Activated CD8-positive, alpha-beta memory T cell treated with anti-CD3 and anti-CD28 coated beads for 1 hour (primary cell): ENCODE measurements at regions not wholly inside any gene's neighbourhood (a gene's known extent, or its start where the extent isn't known, plus 50 kb on each side); places are given as distances from the start of the nearest gene placed in this dataset.

Experiments used
- DNase-seq, 2 donors: peaks; one replicate each; pipeline ENCODE4 v3.0.0-alpha.2; 2020; ENCODE audit warnings: low read depth in 1 of 2; ENCODE audit errors: extremely low read depth in 1 of 2

- no peak for DNase-seq
These were observed 359.2 kb downstream of the KCTD12 start for GRCh38 chr13:76527041-76527440.

DNA sequence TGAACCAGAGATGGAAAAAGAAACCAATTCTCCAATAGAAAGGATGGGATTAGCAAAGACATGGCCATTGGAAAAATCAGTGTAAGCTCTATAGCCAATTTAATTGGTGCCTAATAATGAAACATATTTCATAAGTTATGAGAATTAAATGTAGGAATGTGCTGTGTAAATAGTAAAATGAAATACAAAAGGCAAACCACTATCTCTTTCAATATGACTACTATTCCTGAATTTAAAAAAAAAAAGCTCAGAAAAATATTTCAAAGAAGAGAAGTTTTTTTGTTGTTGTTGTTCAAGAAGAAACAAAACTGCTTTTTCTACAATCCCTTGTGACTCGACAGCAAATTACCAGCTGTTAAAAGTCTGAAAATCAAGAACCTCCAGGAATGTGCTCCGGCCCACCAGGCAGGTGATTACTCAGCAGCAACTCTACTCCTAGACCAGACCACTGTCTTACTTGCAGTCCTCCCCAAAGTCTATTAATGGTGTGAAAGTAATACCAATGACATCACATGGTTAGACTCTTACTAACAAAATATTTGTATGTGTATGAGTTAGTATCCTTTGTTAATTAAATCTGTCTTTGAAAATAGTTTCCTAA is 362.4 kb downstream of the KCTD12 start:
- DNase-seq, result no peak

- DNase-seq, result no peak
These were observed 364.0 kb downstream of the KCTD12 start for GRCh38 chr13:76522083-76522755.

DNA sequence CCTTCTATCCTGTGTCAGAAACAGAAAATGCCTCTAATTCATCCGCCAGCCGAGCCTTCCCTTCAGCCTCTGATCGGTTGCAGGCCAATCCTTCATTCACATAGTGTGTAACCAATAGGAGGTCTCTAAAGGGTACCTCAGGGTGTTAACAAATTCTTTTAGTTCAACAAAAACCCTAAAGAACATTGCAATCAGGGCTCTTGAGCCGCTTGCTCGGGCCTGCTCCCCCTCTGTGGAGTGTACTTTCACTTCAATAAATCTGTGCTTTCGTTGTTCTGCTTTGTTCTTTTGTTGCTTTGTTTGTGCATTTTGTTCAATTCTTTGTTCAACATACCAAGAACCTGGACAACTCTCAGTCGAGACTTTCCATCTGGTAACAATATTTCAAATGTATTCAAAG is 366.5 kb downstream of the KCTD12 start:
- no peak for DNase-seq

GRCh38 chr13:76516586-76516985 is 369.6 kb downstream of the KCTD12 start:
- no peak for DNase-seq

DNA sequence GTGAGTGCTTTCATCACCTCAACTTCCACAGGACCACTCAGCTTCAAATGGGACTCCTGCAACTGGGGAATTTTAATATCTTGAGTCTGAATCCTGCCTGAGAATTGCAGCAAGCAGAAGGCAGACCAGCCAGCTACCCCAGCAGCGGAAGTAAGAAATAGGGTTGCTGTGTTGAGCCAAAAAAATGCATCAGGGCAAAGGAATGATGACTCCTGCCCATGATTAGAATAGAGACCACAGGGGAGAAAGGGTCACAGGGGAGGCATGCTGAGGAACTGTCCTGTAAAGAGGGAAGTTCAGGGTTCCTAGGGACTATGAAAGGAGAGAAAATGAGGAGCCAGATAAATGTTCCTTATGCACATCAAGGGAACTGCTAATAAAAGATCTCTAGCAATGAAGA is 370.2 kb downstream of the KCTD12 start:
- DNase-seq, result no peak

DNA sequence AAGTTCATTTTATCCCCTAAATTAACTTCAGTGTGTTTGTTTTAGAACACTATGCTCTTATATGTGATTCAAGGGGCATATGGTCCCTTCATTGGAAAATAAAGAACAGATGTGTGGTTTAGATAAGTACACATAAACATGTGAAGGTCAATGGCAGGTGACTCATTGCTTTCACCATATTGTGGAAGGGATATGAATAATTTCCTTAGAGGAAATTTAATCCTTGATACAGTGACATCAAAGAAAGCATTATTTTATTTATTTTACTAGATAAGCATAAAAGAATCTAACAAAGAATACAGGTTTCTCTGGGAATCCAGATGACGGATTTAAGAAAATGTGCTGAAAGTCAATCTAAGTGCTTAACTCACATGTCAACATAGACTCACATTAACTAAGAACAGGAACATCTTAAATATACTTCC is 373.5 kb downstream of the KCTD12 start:
- DNase-seq, result no peak

DNA sequence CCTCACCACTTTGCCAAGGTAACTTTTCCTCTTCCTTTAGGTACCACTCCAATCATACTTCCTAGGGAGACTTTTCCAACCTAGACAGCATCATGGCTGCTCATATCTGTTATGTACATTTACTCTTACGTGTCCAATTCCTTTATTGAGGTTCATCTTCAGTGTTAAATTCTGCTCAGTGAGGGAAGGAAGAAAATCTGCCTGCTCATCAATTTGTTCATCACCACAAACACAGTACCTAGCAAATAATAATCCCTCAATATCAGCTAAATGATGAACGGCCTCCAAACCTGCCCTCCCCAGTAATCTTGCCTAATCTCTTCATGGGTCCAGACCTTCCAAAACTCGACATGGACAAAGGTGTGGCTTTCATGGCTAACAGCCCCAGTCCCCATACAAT is 380.8 kb downstream of the KCTD12 start:
- no peak for DNase-seq

GRCh38 chr13:76503766-76504165 is 382.4 kb downstream of the KCTD12 start:
- no peak for DNase-seq

DNA sequence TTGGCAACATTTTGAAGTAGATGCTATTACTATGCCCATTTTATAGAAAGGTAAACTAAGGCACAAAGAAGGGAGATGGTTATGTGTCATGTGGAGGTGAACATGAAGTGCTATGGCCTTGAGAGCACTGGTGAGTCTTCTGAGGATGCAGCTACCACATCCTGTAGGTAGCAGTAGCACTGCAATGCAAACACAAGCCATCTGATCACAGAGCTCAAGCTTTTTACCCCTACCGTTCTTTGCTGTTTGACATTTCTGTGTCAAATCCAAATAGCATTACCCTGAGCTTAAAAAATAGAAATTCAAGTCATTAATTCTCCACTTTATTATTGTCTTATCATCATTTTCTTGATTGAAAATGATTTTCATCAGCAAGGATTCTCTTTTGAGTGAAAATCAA is 382.9 kb downstream of the KCTD12 start:
- DNase-seq, result no peak

- no peak for DNase-seq
These were observed 385.3 kb downstream of the KCTD12 start for GRCh38 chr13:76500894-76501293.

GRCh38 chr13:76499891-76500290 is 386.3 kb downstream of the KCTD12 start:
- DNase-seq, result no peak

- no peak for DNase-seq
These were observed 396.9 kb downstream of the KCTD12 start for GRCh38 chr13:76489274-76489673.

DNA sequence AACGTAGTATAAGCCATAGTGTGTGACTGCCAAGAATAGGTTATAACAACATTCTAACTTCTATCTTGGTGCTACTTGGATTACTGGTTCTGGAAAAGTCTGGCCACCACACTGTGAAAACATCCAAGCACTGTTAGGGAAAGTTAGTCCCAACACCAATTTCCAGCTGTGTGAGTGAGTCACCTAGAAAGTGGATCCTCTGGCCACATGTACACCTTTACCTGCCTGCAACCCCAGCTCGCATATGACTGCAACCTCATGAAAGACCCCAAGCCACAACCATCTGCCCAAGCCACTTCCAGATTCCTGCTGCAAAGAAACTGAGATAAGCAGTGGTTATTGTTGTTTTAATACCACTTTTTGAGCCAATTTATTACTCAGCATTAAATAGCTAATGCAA is 404.5 kb downstream of the KCTD12 start:
- DNase-seq, result no peak

DNA sequence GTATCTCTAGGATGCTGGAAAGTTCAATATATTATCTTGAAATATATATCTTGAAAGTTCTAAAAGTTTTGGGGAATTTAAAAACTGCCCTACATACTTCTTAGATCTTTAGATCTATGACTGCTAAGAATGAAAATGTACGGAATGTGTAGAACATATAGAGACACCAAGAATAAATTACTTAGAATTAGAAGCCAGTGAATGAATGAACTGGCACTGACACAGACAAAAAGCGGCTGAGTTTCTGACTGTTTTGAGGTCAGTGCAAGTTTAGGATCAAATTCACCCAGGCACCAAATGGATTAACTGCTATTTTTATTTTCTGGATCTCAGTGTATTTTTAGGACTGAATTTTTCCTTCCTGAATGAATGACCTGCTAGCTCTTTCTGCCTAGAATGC is 411.2 kb downstream of the KCTD12 start:
- no peak for DNase-seq

- DNase-seq, result no peak
These were observed 411.8 kb downstream of the KCTD12 start for GRCh38 chr13:76474356-76474755.

DNA sequence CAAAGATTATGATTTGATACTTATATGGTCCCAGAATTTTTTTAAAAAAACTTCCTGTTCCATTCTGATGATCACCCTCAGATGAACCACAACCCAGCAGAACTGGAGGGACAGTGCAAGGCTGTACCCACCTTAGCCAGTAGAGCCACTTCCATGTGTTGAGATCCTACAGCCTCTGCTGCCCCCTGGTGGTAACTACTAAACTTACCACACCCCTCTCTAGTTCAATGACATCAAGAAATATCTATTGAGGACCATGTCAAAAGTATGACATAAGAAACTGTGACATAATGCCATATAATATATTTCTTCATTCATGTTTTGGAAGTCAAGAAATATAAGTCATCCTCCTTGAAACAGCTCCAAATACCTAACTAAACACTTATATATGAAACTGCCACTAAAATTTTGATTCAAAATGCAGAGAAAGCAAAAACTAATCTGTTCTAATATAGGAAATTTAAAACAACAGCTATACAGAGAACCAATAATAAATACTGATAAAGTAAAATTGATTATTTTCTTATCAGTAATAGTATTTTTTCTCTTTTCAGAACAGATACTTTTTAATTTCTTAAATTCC is 412.6 kb downstream of the KCTD12 start:
- peak; percentile 29 to 44 for DNase-seq

DNA sequence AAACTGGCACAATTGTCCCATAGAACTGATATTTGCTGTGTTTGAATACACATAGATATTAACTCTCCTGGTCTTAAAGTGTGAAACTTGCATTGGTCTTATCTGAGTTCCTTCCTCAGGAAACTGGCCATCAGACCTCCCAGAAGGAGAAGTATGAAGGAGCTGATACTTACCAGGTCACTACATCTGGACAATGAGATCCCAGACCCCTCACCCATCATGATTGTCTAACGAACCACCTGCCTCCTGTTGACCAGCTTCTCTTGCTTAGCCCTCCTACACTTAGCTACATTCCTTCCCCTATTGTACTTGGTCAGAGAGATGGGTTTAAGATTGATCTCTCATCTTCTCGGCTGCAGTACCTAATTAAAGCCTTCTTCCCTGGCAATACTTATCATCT is 413.3 kb downstream of the KCTD12 start:
- DNase-seq, result no peak

DNA sequence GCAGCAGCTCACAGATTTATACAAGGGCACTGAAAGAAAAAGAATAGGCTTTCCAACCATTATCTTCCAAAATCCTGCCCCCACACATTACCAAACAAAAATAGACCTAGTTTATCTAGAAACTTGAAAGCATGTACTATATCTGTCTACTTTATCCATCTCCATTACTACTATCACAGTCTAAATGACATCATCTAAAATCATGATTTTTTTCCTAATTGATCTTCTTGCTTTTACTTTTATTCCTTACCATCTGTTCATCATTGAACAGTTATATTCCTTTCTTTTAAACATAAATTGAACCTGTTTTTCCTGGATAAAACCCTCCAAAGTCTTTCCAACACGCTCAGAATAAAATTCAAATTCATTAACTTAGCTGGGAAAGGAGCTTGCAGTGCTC is 414.7 kb downstream of the KCTD12 start:
- no peak for DNase-seq

- no peak for DNase-seq
These were observed 415.2 kb downstream of the KCTD12 start for GRCh38 chr13:76470991-76471390.

GRCh38 chr13:76466043-76466442 is 420.2 kb downstream of the KCTD12 start:
- DNase-seq, result no peak

DNA sequence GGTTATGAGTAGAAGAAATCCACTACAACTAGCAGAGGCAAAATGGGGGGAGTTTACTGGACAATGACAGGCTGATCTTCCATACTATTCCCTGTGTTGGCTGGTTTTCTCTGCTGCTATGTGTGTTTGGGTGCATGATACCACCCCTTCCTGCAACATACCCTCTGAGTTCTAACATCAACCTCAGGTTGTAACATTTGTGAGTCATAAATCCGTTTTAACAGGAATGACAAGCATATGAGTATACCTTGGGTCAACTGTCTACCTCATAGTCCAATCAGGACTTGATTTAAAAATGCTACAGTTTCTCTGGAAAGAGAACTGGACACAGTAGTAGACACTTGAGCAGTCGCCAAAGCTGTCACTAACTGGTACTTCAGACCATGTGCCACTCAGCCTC is 422.9 kb downstream of the KCTD12 start:
- no peak for DNase-seq

GRCh38 chr13:76461999-76462398 is 424.2 kb downstream of the KCTD12 start:
- DNase-seq, result no peak
